GM19023 (cell line): ENCODE measurements at regions not wholly inside any gene's neighbourhood (a gene's known extent, or its start where the extent isn't known, plus 50 kb on each side); places are given as distances from the start of the nearest gene placed in this dataset.
"Not testable (repeated sequence)": the region's sequence is repeated elsewhere in the genome, so short reads cannot be mapped to it uniquely, and the experiment has no call there.

Experiments
- ATAC-seq: cut with Tn5 transposase; IDR thresholded peaks from one replicate; pipeline ENCODE4 v1.9.1; 2021; ENCODE audit warnings: mild to moderate bottlenecking, moderate library complexity; ENCODE audit not compliant: unreplicated experiment

DNA sequence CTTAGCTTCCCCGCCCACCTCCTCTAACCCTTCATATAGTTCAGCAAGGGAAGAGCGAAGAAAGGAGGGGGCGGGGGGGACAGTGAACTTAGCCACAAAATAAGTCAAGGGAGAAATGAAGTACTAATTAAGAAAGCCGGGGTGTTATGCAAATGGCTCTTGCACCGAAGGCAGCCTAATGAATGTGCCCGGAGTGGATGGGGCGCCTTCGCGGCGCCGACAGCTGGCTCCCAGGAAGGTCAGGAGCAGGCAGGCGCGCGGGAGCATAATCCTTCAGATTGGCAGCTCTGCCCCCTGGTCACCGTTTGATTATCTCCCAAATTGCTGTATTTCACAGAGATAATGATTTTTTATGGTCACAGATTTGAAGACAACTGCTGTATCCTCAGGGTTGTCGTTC, 395.1 kb downstream of the TFAP2B start:
- ATAC-seq, result no peak

DNA sequence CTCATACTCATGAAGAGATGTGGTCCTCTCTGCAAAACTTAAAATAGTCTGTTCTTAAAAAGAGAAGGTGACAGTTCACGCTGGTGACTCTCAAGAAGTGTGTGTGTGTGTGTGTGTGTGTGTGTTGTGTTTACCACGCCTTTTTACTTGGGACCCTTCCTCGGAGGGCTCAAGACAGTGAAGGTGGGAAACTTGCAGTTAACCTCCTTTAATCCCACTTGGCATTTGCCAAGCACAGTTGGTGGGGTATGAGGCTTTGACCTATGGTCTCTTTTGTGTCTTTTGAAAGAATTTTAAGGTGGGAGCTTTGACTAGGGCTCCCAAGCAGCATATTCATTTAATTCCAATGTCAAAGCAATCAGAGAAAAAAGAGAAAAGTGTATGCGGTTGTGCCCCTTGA, 395.8 kb downstream of the TFAP2B start:
- no peak for ATAC-seq

DNA sequence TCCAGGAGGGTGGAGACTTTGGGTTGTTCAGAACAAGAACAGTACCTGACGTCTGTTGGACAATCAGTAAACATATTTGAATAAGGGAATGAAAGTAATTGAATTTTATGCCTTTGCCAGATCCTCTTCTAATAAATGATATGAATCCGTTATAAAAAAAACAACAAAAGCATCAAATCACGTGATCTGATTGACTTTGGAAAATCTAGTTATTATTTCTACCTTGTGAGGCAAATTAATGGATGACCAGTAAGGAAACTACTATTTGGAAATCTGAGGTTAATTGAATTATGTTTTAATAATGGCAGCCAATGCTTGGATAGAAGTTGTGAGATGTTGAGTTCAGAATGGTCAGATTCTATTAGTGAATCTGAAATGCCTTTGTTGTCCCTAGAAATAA, 399.5 kb downstream of the TFAP2B start:
- ATAC-seq, result no peak

DNA sequence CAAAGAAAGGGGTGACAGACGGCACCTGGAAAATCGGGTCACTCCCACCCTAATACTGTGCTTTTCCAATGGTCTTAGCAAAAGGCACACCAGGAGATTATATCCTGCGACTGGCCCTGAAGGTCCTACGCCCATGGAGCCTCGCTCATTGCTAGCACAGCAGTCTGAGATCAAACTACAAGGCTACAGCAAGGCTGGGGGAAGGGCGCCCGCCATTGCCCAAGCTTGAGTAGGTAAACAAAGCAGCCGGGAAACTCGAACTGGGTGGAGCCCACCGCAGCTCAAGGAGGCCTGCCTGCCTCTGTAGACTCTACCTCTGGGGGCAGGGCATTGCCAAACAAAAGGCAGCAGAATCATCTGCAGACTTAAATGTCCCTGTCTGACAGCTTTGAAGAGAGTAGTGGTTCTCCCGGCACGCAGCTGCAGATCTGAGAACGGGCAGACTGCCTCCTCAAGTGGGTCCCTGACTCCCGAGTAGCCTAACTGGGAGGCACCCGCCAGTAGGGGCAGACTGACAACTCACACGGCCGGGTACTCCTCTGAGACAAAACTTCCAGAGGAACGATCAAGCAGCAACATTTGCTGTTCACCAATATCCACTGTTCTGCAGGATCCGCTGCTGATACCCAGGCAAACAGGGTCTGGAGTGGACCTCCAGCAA, 406.0 kb downstream of the TFAP2B start:
- not testable (repeated sequence) for ATAC-seq

DNA sequence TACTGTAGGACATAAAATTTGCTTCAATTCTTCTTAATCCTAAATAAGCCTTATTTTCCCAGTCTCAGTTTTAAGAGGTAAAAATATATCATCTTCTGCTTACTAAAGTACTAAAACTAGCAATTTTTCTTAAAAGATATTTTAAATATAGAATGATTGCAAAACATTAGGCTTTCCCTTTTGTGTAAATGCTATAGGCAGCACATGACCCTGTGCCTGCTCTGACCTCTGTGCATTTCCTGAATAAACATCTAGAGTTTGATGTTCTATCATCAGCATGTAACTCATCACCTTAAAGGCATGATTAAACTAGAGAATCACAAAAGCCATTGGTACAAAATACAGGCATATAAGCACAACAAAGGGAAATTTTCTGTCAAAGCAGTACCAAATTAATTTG, 422.7 kb downstream of the TFAP2B start:
- no peak for ATAC-seq

DNA sequence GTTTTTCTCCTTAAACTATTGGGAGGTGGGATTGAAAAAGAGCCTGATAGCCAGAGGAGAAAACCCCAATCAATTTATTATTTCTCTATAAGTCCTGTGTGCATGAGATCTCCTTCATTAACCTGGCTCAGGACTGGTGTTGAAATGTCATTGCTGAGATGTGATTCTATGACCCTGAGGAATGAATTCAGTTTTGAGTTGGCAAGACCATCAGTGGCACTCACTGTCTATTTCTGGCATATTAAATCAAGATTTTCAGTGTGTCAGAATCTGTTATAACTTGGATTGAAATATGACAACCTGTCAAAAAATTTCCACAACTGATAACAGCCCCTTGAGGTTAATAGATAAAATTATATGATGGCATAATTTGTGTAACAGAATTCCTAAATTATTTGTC, 431.1 kb downstream of the TFAP2B start:
- ATAC-seq, result no peak

DNA sequence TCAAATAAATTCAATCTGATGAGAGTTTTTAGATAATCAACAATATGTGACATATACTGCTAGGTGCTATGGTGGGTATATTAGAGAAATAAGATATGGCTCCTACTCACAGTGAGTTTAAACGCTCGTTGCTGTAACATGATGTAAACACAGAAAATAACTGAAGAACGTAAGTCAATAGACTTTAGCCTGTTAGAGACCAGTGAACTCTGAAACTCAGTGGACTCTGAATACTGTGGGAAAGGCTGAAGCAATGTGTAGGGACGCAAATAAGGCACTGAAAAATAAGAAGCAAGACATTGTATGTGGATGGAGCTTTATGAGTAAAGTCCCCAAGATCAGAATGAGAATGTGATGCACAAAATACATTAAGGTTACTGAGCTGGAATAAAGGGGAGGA, 431.6 kb downstream of the TFAP2B start:
- ATAC-seq, result no peak

DNA sequence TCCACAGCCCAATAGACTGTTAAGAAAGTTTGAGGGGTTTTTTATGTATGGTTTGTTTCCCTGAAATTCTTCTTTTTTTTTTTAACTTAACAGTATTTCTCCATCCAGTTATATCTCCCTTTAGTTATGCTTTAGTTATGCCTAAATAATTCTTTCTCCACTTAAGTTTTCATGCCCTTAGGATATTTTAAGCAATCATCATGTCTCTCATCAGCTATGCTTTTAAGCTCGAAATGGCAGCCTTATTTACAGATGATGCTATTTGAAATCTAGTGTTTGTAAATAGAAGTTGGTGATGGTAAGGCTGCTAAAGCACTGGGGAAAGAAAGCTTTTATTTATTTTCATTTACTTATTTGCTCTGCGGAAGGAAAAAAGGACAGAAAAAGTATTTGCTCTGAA, 439.3 kb downstream of the TFAP2B start:
- no peak for ATAC-seq

DNA sequence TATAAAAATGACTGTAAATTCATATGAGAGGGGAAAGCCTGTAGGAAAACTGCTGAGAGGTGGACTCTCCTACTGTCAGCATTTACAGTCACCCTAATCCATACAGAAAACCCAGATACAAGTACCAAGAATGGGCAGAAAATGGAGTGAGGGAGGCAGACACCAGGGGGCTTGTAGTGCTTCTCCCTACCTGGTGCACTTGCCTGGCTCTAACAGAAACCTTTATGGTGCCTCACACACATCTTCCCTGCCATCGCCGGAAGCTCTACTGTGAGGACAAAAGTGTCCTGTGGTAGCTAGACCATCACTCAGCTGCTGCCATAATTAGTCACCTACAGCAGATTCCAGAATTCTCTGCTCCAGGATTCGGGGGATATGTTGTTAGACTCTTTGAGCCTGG, 441.3 kb downstream of the TFAP2B start:
- no peak for ATAC-seq

DNA sequence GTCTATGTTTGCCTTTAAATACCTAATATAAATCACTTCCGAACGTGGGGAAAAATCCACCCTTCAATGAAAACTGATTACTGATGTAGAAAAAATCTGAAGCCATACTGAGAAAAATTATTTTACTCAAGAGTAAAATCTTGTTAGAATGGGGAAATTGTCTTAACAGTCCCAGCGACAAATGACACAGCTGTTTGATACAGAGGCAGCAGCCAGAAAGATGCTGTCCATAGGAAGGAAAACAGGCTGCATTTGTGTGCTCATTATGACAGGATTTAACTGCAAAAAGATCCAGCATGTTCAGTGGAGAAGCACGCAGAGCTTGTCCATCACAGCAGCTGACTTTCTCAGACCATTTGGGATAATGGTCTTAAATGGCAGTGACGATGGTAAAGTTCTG, 443.0 kb downstream of the TFAP2B start:
- no peak for ATAC-seq

DNA sequence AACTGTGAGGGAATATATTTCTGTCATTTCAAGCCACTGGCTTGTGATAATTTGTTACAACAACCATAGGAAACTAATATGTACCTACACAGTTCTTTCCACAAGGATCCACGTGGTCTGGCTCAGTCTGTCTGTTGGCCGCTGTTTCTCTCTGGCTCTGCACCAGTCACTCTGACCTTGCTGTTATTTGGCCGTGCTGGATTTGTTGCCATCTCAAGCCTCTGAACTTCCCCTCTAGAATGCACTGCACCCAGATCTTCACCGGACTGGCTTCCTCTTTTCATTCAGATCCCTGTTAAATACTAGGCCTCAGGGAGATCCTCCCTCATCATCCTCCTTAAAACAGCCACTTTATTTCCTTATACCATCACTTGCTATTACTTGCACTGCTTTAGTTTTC, 446.8 kb downstream of the TFAP2B start:
- ATAC-seq, result no peak

DNA sequence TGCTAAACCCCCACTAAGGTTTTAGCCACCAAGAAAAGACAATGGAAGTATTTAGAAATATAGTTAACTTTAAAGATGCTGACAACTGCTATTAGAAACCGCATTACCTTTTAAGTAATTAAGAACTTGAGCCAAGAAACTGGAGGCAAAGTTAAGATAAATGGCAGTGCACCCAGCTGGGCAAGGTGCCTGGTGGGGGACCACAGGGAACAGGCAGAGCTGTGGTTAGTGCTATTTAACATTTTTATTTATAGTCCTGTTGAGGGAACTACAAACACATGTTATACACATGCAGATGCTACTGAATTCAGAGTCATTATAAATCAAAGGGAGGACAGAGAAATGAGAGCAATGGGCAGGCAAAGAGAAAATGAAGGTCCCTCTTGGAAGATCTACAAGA, 447.9 kb downstream of the TFAP2B start:
- ATAC-seq, result no peak

DNA sequence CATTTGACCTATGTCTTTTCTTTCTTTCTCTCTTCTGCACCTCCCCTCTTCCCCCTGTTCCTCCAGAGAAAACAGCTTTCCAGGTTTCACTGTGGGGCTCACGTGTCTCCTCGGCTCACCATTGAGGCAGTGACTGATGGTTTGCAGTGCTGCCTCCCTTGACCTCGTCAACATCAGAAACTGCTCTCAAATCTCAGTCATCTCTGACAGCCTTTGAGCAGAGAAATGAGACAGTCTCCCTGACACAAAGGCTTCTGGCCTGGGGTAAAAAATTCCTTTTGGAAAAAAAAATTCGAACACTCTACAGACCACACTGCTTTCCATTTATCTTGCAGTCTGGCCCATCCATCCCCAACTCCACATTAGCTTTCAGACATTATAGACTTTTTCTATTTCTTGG, 450.0 kb downstream of the TFAP2B start:
- no peak for ATAC-seq

DNA sequence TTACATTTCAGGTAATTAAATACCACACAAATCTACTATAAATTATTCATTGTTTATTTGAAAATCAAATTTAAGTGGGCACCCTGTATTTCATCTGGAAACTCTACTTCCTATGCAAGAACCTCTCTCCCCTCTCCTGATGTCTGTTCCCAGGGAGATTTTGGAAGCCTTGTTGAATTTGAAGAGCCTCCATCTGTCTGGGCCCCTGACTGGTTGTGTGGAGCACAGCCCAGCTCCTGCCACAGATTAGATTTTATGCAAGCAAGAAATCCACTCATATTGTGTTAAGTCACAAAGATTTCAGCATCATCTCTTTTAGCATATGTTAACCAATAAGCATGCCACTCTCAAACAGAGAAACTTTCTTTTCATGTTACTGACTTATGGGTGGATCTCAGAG, 451.2 kb downstream of the TFAP2B start:
- ATAC-seq, result no peak

DNA sequence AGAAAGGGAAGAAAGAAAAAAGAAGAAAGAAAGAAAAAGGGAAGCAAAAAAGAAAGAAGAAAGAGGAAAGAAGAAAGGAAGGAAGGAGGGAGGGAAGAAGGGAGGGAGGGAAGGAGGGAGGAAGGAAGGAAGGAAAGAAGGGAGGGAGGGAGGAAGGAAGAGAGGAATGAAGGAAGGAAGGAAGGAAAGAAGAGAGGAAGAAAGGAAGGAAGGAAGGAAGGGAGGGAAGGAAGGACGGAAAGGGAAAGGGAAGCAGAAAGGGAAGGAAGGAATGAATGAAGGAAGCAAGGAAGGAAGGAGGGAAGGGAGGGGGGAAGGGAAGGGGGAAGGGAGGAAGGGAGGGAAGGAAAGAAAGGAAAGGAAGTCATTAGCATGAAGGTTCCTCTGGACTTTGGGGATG, 452.9 kb downstream of the TFAP2B start:
- ATAC-seq, result no peak

DNA sequence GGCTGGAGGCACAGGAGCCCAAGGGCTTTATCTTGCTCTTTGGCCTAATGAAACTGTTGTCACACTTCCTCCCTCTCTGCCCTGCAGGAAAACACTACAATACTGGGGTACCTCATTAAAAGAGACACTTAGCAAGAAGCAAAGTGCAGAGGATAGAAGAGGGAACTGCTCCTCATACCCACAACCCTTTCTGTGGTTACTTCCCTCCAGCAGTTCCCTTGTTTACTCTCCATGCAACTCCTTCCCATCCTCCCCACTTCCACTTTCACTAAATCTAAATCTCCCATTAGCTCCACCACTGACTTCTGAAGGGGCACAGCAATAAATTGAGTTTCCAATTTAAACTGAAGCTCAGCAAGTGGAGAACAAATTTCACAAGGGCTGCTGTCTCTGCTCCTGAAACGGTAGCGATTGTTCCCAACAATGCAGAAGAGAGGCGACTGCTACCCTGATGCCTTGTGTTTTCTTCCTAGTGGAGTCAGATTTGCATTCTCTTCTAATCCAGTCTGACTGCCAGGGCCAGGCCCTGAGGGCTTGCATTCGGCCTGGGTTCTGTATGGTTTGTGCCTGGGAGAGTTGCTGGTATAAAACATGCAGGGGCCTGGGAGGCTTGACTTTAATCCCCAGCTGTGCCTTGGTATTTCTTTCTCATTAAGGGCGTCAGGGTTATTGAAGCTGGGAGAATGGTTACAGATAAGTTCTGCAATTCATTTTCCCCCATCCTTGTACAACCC, 454.7 kb downstream of the TFAP2B start:
- no peak for ATAC-seq

DNA sequence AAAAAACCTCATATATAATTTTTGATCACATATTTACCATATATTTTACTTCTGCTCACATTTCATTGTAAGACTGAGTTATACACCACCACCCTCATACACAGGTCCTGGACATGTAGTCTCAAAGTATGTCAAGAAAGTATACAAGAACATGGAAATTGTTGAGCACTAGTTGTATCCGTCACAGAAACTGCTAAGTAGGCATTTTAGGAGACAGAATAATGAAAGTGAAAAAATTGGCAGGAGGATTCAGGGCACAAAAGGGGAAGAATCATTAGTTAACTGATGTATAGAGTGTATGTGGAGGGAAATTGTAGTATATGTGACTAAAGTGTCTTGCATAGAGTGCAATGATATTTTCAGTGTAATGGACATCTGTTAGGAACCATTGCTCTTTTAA, 458.8 kb downstream of the TFAP2B start:
- ATAC-seq, result no peak

DNA sequence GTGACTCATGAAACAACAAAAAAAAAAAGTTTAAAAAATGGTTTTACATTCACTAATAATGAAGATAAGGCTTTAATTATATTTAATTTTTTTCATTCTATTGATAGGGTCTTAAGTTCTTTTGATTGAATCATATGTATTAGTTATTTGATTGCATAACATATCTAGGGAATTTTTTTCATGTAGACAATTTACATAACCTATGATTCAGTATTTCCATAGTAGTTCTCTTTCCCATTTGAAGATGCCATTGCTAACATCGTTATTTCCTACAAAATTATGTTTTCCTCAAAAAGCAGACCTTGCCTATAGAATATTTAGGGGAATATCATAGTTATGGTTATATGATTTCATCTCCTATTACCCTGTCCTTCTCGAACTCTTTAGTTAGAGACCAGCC, 463.4 kb downstream of the TFAP2B start:
- no peak for ATAC-seq

DNA sequence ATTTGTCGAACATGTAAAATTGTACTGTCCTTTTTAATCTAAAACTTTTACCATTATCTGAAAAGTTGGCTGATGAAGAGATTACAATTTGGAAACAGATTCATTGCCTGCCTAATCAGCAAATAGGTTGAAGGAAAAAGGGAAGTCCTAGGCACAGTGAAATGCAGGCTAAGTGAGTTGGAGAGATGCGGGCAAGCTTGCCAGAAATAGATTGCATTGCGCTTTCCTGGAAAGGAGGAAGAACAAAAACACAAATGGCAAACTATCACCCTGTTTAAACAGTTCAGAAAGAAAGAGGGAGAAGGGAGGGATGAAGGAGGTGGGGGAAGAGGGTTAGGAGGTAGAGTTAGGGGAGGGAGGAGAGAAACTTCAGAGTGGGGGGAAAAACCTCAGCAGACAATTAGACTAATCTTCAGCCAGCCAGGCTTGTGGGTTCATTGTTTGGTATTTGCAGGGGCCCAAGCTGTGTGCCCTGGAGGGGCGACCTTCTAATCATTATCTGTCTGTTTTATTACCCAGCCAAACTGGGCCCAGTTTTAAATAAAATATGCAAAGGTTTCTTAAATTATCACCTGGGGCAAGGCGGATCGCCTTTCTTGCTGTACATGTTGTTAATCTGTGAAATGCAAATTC, 465.2 kb downstream of the TFAP2B start:
- no peak for ATAC-seq

DNA sequence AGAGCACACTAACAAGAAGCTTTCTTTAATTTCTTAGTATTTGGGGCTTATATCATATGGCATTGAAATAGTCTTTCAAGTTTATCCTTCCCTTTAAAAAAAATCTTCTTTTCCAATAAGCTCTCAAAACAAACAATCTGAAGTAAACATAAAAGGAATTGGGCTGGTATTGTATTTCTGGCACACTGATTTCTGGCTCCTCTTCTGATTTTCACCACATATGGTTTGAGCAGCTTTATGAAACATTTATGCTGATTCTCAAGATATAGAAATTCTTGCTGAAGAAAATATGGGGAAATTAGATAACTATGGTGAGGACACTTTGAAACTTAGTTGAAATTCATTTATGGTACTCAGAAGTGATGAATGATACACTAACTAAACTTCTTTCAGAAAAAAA, 467.2 kb downstream of the TFAP2B start:
- ATAC-seq, result no peak

DNA sequence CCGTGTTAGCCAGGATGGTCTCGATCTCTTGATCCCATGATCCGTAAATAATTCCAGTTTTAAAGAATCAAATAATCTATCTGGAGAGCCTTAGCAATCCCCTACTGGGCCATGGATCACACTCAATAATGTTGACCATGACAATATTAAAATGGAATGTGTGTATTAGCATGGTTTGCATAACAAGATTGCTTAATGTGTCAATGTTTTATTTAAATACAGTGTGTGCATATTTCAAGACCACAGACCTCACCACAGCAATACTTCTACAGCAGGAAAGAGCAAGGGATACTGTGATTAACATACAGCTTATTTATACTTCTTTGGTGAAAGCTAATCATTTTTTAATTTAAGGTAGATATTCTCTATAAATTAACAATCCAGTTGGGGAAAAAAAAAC, 470.4 kb downstream of the TFAP2B start:
- no peak for ATAC-seq

DNA sequence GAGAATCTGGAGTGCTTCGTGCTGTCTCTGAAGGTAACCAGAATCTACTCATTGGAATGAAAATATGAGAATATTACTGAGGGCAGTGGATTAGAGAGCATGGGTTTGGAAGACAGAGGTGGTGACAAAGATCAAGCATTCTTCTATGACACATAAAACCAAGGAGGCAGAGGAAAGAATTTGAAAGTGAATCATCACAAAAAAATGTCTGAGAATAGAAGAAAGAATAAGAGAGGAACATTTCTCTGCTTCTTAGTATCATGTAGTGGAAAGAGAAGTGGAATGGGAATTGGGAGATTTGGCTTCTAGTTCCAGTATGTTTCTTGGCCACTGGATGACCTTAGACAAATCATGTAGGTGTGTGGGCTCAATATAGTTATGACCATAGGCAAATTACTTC, 474.0 kb downstream of the TFAP2B start:
- ATAC-seq, result no peak
